Uterus (tissue), 2 donors: ENCODE measurements at regions not wholly inside any gene's neighbourhood (a gene's known extent, or its start where the extent isn't known, plus 50 kb on each side); places are given as distances from the start of the nearest gene placed in this dataset.

Source experiments
- POLR2A ChIP-seq, 2 donors: fragments of 450-650 bp; IDR thresholded peaks; one replicate each; pipeline ENCODE4 v1.6.1; 2016; ENCODE audit warnings: antibody characterized with exemption in 2 of 2, mild to moderate bottlenecking in 1 of 2, moderate library complexity in 1 of 2
- TF ChIP-seq, protein P1 (sequence below), 4 experiments: fragments of 200-600 bp in 2 of 4; fragments of 450-650 bp in 2 of 4; sonication (generic) in 2 of 4; IDR thresholded peaks; one replicate each; pipeline ENCODE4 v1.5.1; 2016 to 2019; ENCODE audit warnings: antibody characterized with exemption in 4 of 4, mild to moderate bottlenecking in 2 of 4, moderate library complexity in 1 of 4

DNA sequence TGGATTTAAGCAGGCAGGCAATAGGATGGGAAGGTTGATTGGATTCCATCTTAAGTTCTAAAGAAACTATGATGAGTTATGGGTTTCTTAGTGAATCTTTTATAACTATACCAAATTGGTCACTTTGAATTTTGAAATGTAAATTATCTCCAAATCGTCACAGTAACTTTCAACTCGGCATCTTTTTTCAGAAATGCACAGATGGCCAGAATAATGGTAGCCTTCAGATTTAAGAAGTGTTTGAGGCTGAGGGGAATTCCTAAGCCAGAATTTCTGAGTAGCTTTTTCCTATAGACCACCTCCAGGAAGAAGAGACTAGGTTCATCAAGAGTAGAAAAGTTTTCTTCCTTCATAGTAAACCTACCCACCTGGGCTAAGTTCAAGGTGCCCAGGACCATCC lies 663.7 kb upstream of the TENM3 start:
- TF ChIP-seq, protein P1, sequence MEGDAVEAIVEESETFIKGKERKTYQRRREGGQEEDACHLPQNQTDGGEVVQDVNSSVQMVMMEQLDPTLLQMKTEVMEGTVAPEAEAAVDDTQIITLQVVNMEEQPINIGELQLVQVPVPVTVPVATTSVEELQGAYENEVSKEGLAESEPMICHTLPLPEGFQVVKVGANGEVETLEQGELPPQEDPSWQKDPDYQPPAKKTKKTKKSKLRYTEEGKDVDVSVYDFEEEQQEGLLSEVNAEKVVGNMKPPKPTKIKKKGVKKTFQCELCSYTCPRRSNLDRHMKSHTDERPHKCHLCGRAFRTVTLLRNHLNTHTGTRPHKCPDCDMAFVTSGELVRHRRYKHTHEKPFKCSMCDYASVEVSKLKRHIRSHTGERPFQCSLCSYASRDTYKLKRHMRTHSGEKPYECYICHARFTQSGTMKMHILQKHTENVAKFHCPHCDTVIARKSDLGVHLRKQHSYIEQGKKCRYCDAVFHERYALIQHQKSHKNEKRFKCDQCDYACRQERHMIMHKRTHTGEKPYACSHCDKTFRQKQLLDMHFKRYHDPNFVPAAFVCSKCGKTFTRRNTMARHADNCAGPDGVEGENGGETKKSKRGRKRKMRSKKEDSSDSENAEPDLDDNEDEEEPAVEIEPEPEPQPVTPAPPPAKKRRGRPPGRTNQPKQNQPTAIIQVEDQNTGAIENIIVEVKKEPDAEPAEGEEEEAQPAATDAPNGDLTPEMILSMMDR (IDR thresholded peaks at IDR 0.05): no peak
- no peak for TF ChIP-seq POLR2A (IDR thresholded peaks at IDR 0.05)
